Activated naive CD8-positive, alpha-beta T cell treated with anti-CD3 and anti-CD28 coated beads, Interleukin-2, amount 50 U/mL, for 24 hours (primary cell): ENCODE measurements at regions not wholly inside any gene's neighbourhood (a gene's known extent, or its start where the extent isn't known, plus 50 kb on each side); places are given as distances from the start of the nearest gene placed in this dataset.
"Not testable (repeated sequence)": the region's sequence is repeated elsewhere in the genome, so short reads cannot be mapped to it uniquely, and the experiment has no call there.

Source experiments
- ATAC-seq: fragments of 150-1000 bp; cut with Tn5 transposase; one replicate; pipeline ENCODE4 v1.10.0; 2021
- DNase-seq: peaks from one replicate; pipeline ENCODE4 v3.0.0; 2021
- H3K27ac Mint-ChIP-seq: one replicate; pipeline ENCODE4 v1.8.0; 2021; ENCODE audit warnings: mild to moderate bottlenecking, mixed read lengths
- H3K27me3 Mint-ChIP-seq: one replicate; pipeline ENCODE4 v1.8.0; 2021; ENCODE audit warnings: mixed read lengths
- H3K36me3 Mint-ChIP-seq: one replicate; pipeline ENCODE4 v1.8.0; 2021; ENCODE audit warnings: low read depth, mixed read lengths
- H3K4me1 Mint-ChIP-seq: one replicate; pipeline ENCODE4 v1.8.0; 2021; ENCODE audit warnings: mixed read lengths
- H3K4me3 Mint-ChIP-seq: one replicate; pipeline ENCODE4 v1.8.0; 2021; ENCODE audit warnings: mild to moderate bottlenecking, moderate library complexity, mixed read lengths
- H3K9me3 Mint-ChIP-seq: one replicate; pipeline ENCODE4 v1.8.0; 2021; ENCODE audit warnings: mixed read lengths

GRCh38 chr14:58755031-58755925, 117.5 kb downstream of the DACT1 start:
- ATAC-seq (no peak), DNase-seq (no peak)
- H3K36me3 Mint-ChIP-seq, result no peaks in the 10 kb centered on the region
- no peaks in the 10 kb centered on the region for H3K27me3 Mint-ChIP-seq
- no peaks in the 10 kb centered on the region for H3K4me1 Mint-ChIP-seq
- H3K9me3 Mint-ChIP-seq, result no peaks in the 10 kb centered on the region
- H3K4me3 Mint-ChIP-seq, result no peak overlapping the region
- no peak overlapping the region for H3K27ac Mint-ChIP-seq

- DNase-seq (no peak), ATAC-seq (no peak)
- Mint-ChIP-seq H3K4me3 (no peak overlapping the region), H3K36me3 (no peaks in the 10 kb centered on the region), H3K27me3 (no peaks in the 10 kb centered on the region), H3K4me1 (no peaks in the 10 kb centered on the region), H3K27ac (no peak overlapping the region), H3K9me3 (no peaks in the 10 kb centered on the region)
Measured at GRCh38 chr14:58760121-58760520, 122.4 kb downstream of the DACT1 start.

GRCh38 chr14:58762629-58763028, 124.9 kb downstream of the DACT1 start:
- Mint-ChIP-seq H3K36me3 (no peaks in the 10 kb centered on the region), H3K4me3 (no peak overlapping the region), H3K9me3 (no peaks in the 10 kb centered on the region)

GRCh38 chr14:58763210-58763609, 125.4 kb downstream of the DACT1 start:
- H3K4me1 Mint-ChIP-seq, result no peaks in the 10 kb centered on the region
- H3K36me3 Mint-ChIP-seq, result no peaks in the 10 kb centered on the region
- no peak for ATAC-seq
- H3K9me3 Mint-ChIP-seq, result no peaks in the 10 kb centered on the region
- no peaks in the 10 kb centered on the region for H3K27me3 Mint-ChIP-seq
- no peak for DNase-seq
- no peak overlapping the region for H3K4me3 Mint-ChIP-seq
- no peak overlapping the region for H3K27ac Mint-ChIP-seq

More at GRCh38 chr14:58762629-58763028, 124.9 kb downstream of the DACT1 start:
- DNase-seq (no peak), ATAC-seq (no peak)
- no peaks in the 10 kb centered on the region for H3K27me3 Mint-ChIP-seq
- no peak overlapping the region for H3K27ac Mint-ChIP-seq
- H3K4me1 Mint-ChIP-seq, result no peaks in the 10 kb centered on the region

GRCh38 chr14:58765418-58765831, 127.7 kb downstream of the DACT1 start:
- no peaks in the 10 kb centered on the region for H3K27me3 Mint-ChIP-seq
- H3K36me3 Mint-ChIP-seq, result no peaks in the 10 kb centered on the region
- DNase-seq, result no peak
- H3K4me3 Mint-ChIP-seq, result no peak overlapping the region
- H3K9me3 Mint-ChIP-seq, result no peaks in the 10 kb centered on the region
- H3K4me1 Mint-ChIP-seq, result no peaks in the 10 kb centered on the region
- ATAC-seq, result no peak
- H3K27ac Mint-ChIP-seq, result no peak overlapping the region

GRCh38 chr14:58765843-58766242, 128.1 kb downstream of the DACT1 start:
- no peaks in the 10 kb centered on the region for H3K36me3 Mint-ChIP-seq

GRCh38 chr14:58769011-58769643, 131.4 kb downstream of the DACT1 start:
- no peak overlapping the region for H3K27ac Mint-ChIP-seq
- DNase-seq, result no peak
- no peaks in the 10 kb centered on the region for H3K9me3 Mint-ChIP-seq
- no peaks in the 10 kb centered on the region for H3K4me1 Mint-ChIP-seq
- no peaks in the 10 kb centered on the region for H3K27me3 Mint-ChIP-seq
- no peak overlapping the region for H3K4me3 Mint-ChIP-seq
- no peaks in the 10 kb centered on the region for H3K36me3 Mint-ChIP-seq
- no peak for ATAC-seq

More at GRCh38 chr14:58765843-58766242, 128.1 kb downstream of the DACT1 start:
- Mint-ChIP-seq H3K27me3 (no peaks in the 10 kb centered on the region), H3K27ac (no peak overlapping the region), H3K9me3 (no peaks in the 10 kb centered on the region), H3K4me1 (no peaks in the 10 kb centered on the region), H3K4me3 (no peak overlapping the region)
- ATAC-seq, result no peak
- DNase-seq, result no peak

- Mint-ChIP-seq H3K4me1 (no peaks in the 10 kb centered on the region), H3K4me3 (no peak overlapping the region), H3K36me3 (no peaks in the 10 kb centered on the region), H3K27me3 (no peaks in the 10 kb centered on the region), H3K9me3 (no peaks in the 10 kb centered on the region), H3K27ac (no peak overlapping the region)
- ATAC-seq (no peak), DNase-seq (no peak)
Measured at GRCh38 chr14:58769771-58770170, 132.0 kb downstream of the DACT1 start.

GRCh38 chr14:58770491-58770982, 132.8 kb downstream of the DACT1 start:
- no peak for ATAC-seq

GRCh38 chr14:58771016-58771415, 133.3 kb downstream of the DACT1 start:
- H3K27me3 Mint-ChIP-seq, result no peaks in the 10 kb centered on the region
- DNase-seq (no peak), ATAC-seq (no peak)
- no peaks in the 10 kb centered on the region for H3K36me3 Mint-ChIP-seq
- no peaks in the 10 kb centered on the region for H3K9me3 Mint-ChIP-seq
- no peak overlapping the region for H3K4me3 Mint-ChIP-seq
- no peaks in the 10 kb centered on the region for H3K4me1 Mint-ChIP-seq
- H3K27ac Mint-ChIP-seq, result no peak overlapping the region

More at GRCh38 chr14:58770491-58770982, 132.8 kb downstream of the DACT1 start:
- H3K4me1 Mint-ChIP-seq, result no peaks in the 10 kb centered on the region
- H3K36me3 Mint-ChIP-seq, result no peaks in the 10 kb centered on the region
- H3K4me3 Mint-ChIP-seq, result no peak overlapping the region
- H3K9me3 Mint-ChIP-seq, result no peaks in the 10 kb centered on the region
- H3K27me3 Mint-ChIP-seq, result no peaks in the 10 kb centered on the region
- no peak for DNase-seq
- H3K27ac Mint-ChIP-seq, result no peak overlapping the region

GRCh38 chr14:58772116-58772515, 134.4 kb downstream of the DACT1 start:
- Mint-ChIP-seq H3K27me3 (no peaks in the 10 kb centered on the region), H3K9me3 (no peaks in the 10 kb centered on the region), H3K27ac (no peak overlapping the region), H3K4me1 (no peaks in the 10 kb centered on the region), H3K36me3 (no peaks in the 10 kb centered on the region), H3K4me3 (no peak overlapping the region)
- ATAC-seq (no peak), DNase-seq (no peak)

- no peaks in the 10 kb centered on the region for H3K27me3 Mint-ChIP-seq
- no peaks in the 10 kb centered on the region for H3K36me3 Mint-ChIP-seq
- DNase-seq (no peak), ATAC-seq (no peak)
- H3K4me3 Mint-ChIP-seq, result no peak overlapping the region
- no peaks in the 10 kb centered on the region for H3K9me3 Mint-ChIP-seq
- no peak overlapping the region for H3K27ac Mint-ChIP-seq
- no peaks in the 10 kb centered on the region for H3K4me1 Mint-ChIP-seq
Measured at GRCh38 chr14:58772794-58773620, 135.2 kb downstream of the DACT1 start.

GRCh38 chr14:58774531-58774930, 136.8 kb downstream of the DACT1 start:
- no peak overlapping the region for H3K27ac Mint-ChIP-seq
- no peak for ATAC-seq
- H3K4me3 Mint-ChIP-seq, result no peak overlapping the region
- H3K36me3 Mint-ChIP-seq, result no peaks in the 10 kb centered on the region
- no peaks in the 10 kb centered on the region for H3K4me1 Mint-ChIP-seq
- H3K9me3 Mint-ChIP-seq, result no peaks in the 10 kb centered on the region
- DNase-seq, result no peak
- no peaks in the 10 kb centered on the region for H3K27me3 Mint-ChIP-seq

GRCh38 chr14:58775130-58775529, 137.4 kb downstream of the DACT1 start:
- not testable (repeated sequence) for H3K27me3 Mint-ChIP-seq, H3K36me3 Mint-ChIP-seq, H3K4me1 Mint-ChIP-seq, H3K9me3 Mint-ChIP-seq, H3K4me3 Mint-ChIP-seq, DNase-seq, ATAC-seq, H3K27ac Mint-ChIP-seq
